Erythroblast (primary cell): ENCODE measurements at regions not wholly inside any gene's neighbourhood (a gene's known extent, or its start where the extent isn't known, plus 50 kb on each side); places are given as distances from the start of the nearest gene placed in this dataset.

Source experiments
- GATA1 ChIP-seq: IDR thresholded peaks from 2 replicates; pipeline ENCODE4 v1.6.1; 2011; ENCODE audit warnings: low read depth, mild to moderate bottlenecking, control low read depth, low read length, moderate library complexity
- POLR2A ChIP-seq: IDR thresholded peaks from 2 replicates; pipeline ENCODE4 v1.6.1; 2011; ENCODE audit warnings: mild to moderate bottlenecking, low read length

DNA sequence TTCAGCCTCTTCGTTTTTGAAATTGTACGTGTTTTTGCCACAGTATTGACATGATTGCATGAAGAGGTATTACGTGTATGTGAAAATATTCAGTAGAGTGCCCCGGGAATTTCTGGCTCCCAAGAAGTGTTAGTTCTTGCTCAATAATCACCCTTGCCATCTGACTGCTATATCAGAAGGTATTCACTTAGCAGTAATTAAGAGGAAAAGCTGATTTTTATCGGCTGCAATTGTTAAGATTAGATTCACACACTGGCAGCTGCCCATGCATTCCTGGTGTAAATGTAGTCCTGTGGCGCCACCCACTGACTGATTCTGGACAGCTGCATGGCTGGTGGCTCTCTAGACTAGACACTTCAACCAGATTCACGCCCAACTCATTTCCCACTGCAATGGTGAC is 440.1 kb upstream of the ADAMTS16 start:
- TF ChIP-seq POLR2A (no peak), GATA1 (no peak)
